HG02588 (cell line): ENCODE measurements at regions not wholly inside any gene's neighbourhood (a gene's known extent, or its start where the extent isn't known, plus 50 kb on each side); places are given as distances from the start of the nearest gene placed in this dataset.
"Not testable (repeated sequence)": the region's sequence is repeated elsewhere in the genome, so short reads cannot be mapped to it uniquely, and the experiment has no call there.

Experiments used
- ATAC-seq: cut with Tn5 transposase; IDR thresholded peaks from one replicate; pipeline ENCODE4 v1.9.1; 2021; ENCODE audit warnings: mild to moderate bottlenecking, moderate library complexity; ENCODE audit not compliant: unreplicated experiment

- ATAC-seq = no peak
These were observed 237.9 kb downstream of the DACT1 start for GRCh38 chr14:58875613-58876012.

- ATAC-seq = no peak
These were observed 238.8 kb downstream of the DACT1 start for GRCh38 chr14:58876608-58877007.

- no peak for ATAC-seq
These were observed 240.8 kb downstream of the DACT1 start for GRCh38 chr14:58878439-58879139.

- ATAC-seq = no peak
These were observed 243.7 kb downstream of the DACT1 start for GRCh38 chr14:58881433-58881832.

GRCh38 chr14:58882577-58883018 is 244.8 kb downstream of the DACT1 start:
- no peak for ATAC-seq

- ATAC-seq = no peak
These were observed 246.7 kb downstream of the DACT1 start for GRCh38 chr14:58884442-58884841.

- ATAC-seq = no peak
These were observed 250.2 kb downstream of the DACT1 start for GRCh38 chr14:58887931-58888330.

GRCh38 chr14:58898655-58899316 is 261.0 kb downstream of the DACT1 start:
- ATAC-seq = no peak

GRCh38 chr14:58899317-58899713 is 261.6 kb downstream of the DACT1 start:
- no peak for ATAC-seq

- ATAC-seq = no peak
These were observed 264.1 kb downstream of the DACT1 start for GRCh38 chr14:58901826-58902225.

GRCh38 chr14:58904776-58905175 is 267.0 kb downstream of the DACT1 start:
- no peak for ATAC-seq

GRCh38 chr14:58907803-58908202 is 270.0 kb downstream of the DACT1 start:
- no peak for ATAC-seq

GRCh38 chr14:58912287-58912686 is 274.5 kb downstream of the DACT1 start:
- no peak for ATAC-seq

- ATAC-seq = no peak
These were observed 275.2 kb downstream of the DACT1 start for GRCh38 chr14:58912799-58913432.

- ATAC-seq = no peak
These were observed 274.1 kb upstream of the DAAM1 start for GRCh38 chr14:58914279-58914855.

- ATAC-seq = no peak
These were observed 272.8 kb upstream of the DAAM1 start for GRCh38 chr14:58915646-58916045.

- ATAC-seq = no peak
These were observed 270.3 kb upstream of the DAAM1 start for GRCh38 chr14:58918066-58918738.

GRCh38 chr14:58919217-58919616 is 269.2 kb upstream of the DAAM1 start:
- ATAC-seq = no peak

- ATAC-seq = no peak
These were observed 268.2 kb upstream of the DAAM1 start for GRCh38 chr14:58920230-58920629.

- ATAC-seq = not testable (repeated sequence)
These were observed 266.1 kb upstream of the DAAM1 start for GRCh38 chr14:58922201-58922940.
